Activated CD4-positive, alpha-beta memory T cell treated with anti-CD3 and anti-CD28 coated beads, Interleukin-2, amount 10 ng/mL, durations not matched to agents 7 days and 5 days (primary cell): ENCODE measurements at regions not wholly inside any gene's neighbourhood (a gene's known extent, or its start where the extent isn't known, plus 50 kb on each side); places are given as distances from the start of the nearest gene placed in this dataset.

Experiments used
- CTCF ChIA-PET: fragments of 350-600 bp; sonication (Branson Sonifier 250); formaldehyde crosslinking; loops from one replicate; lab custom pipeline; 2021; ENCODE audit warnings: antibody characterized with exemption, inconsistent platforms; lab: Charles Lee
- POLR2A ChIA-PET: fragments of 350-600 bp; sonication (Branson Sonifier 250); formaldehyde crosslinking; loops from one replicate; lab custom pipeline; 2021; ENCODE audit warnings: antibody characterized with exemption; lab: Charles Lee
- DNase-seq: peaks from one replicate; pipeline ENCODE4 v3.0.0-alpha.2; 2020
- H3K27ac Mint-ChIP-seq: one replicate; pipeline ENCODE4 v1.8.0; 2021; ENCODE audit warnings: mild to moderate bottlenecking, mixed read lengths
- H3K27me3 Mint-ChIP-seq: one replicate; pipeline ENCODE4 v1.8.0; 2021; ENCODE audit warnings: mixed read lengths
- H3K36me3 Mint-ChIP-seq: one replicate; pipeline ENCODE4 v1.8.0; 2021; ENCODE audit warnings: low read depth, mixed read lengths
- H3K4me1 Mint-ChIP-seq: one replicate; pipeline ENCODE4 v1.8.0; 2021; ENCODE audit warnings: mixed read lengths
- H3K4me3 Mint-ChIP-seq: one replicate; pipeline ENCODE4 v1.8.0; 2021; ENCODE audit warnings: mild to moderate bottlenecking, mixed read lengths
- H3K9me3 Mint-ChIP-seq: one replicate; pipeline ENCODE4 v1.8.0; 2021; ENCODE audit warnings: mixed read lengths

- DNase-seq: no peak
- Mint-ChIP-seq H3K27me3 (no peaks in the 10 kb centered on the region), H3K4me3 (no peak overlapping the region), H3K36me3 (no peaks in the 10 kb centered on the region), H3K9me3 (no peaks in the 10 kb centered on the region), H3K4me1 (no peaks in the 10 kb centered on the region), H3K27ac (no peak overlapping the region)
- ChIA-PET POLR2A (no interaction called here), CTCF (no interaction called here)
Measured at GRCh38 chr17:62189377-62189776, 124.3 kb upstream of the MED13 start.

DNA sequence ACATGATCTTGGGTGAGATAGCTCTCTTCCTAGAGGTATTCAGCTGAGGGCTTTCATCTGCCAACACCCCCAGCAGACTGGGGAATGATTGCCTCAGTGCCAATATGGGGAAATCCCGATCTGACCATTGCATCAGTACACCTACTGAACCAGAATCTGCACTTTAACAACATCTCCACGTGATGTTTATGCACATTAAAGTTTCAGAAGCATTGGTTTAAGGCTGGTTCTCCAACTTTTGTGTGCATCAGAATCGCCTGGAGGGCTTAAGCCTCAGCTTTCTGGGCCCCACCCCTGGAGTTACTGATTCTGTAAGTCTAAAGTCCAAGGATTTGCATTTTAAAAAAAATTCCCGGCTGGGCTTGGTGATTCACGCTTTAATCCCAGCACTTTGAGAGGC is 123.6 kb upstream of the MED13 start:
- Mint-ChIP-seq H3K36me3 (no peaks in the 10 kb centered on the region), H3K27me3 (no peaks in the 10 kb centered on the region), H3K9me3 (no peaks in the 10 kb centered on the region), H3K4me3 (no peak overlapping the region), H3K27ac (no peak overlapping the region), H3K4me1 (no peaks in the 10 kb centered on the region)
- ChIA-PET POLR2A (no interaction called here), CTCF (no interaction called here)
- no peak for DNase-seq

GRCh38 chr17:62187681-62188080 is 122.6 kb upstream of the MED13 start:
- CTCF ChIA-PET: no interaction called here
- H3K4me1 Mint-ChIP-seq: no peaks in the 10 kb centered on the region
- no peak for DNase-seq
- POLR2A ChIA-PET: no interaction called here
- H3K27me3 Mint-ChIP-seq: no peaks in the 10 kb centered on the region
- H3K36me3 Mint-ChIP-seq: no peaks in the 10 kb centered on the region
- H3K4me3 Mint-ChIP-seq: no peak overlapping the region
- H3K27ac Mint-ChIP-seq: no peak overlapping the region
- H3K9me3 Mint-ChIP-seq: no peaks in the 10 kb centered on the region

DNA sequence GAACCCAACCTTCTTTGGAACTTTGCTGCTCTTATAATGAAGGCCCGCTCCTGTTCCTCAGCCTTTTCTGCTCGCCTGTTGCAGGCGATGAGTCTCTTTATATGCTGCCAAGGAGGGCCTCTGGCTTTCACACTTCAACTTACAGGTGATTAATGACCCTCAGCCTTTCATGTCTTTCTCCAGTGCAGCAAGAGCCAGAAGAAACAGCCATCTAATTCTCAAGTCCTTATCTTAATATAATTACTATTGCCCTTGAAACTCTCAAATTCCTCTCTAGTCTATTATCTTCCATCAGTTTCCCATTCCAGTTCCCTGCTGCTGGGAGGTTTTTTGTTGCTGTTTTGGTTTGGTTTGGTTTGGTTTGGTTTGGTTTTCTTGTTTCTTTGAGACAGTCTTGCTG is 121.8 kb upstream of the MED13 start:
- Mint-ChIP-seq H3K9me3 (no peaks in the 10 kb centered on the region), H3K27me3 (no peaks in the 10 kb centered on the region), H3K36me3 (no peaks in the 10 kb centered on the region), H3K4me1 (no peaks in the 10 kb centered on the region), H3K27ac (no peak overlapping the region), H3K4me3 (no peak overlapping the region)
- CTCF ChIA-PET: no interaction called here
- POLR2A ChIA-PET: no interaction called here
- DNase-seq: no peak

GRCh38 chr17:62180772-62181171 is 115.7 kb upstream of the MED13 start:
- POLR2A ChIA-PET: no interaction called here
- Mint-ChIP-seq H3K36me3 (no peaks in the 10 kb centered on the region), H3K4me3 (no peak overlapping the region), H3K27me3 (no peaks in the 10 kb centered on the region), H3K4me1 (no peaks in the 10 kb centered on the region), H3K27ac (no peak overlapping the region), H3K9me3 (peaks cover 4% of the 10 kb centered on the region)
- CTCF ChIA-PET: no interaction called here
- no peak for DNase-seq

DNA sequence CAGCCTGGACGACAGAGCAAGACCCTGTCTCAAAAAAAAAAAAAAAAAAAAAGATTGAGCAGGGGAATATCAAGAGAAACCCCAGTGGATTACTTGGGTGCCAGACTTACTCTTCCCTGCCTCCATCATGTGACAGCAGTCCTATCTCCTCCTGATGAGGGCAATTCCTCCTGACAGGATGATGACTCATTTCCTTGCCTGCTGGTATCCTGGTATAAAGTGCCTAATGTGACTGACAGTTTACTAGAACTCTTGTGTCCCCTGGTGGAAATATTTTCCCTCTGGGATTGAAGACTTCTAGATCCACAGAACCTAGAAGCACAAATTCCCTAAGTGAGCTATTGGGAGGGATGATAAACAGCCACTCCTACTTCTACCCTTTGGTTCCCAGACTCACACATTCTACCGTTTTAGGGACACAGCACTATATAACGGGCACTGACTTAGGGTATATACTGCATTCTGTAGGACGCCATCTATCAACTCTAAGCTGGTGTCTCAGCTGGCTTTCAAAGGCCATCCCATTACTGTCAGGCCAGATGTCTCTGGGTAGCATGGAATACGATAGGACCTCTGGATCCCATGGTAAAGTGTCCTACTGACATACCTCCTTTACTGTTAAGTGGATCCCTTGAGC is 114.6 kb upstream of the MED13 start:
- CTCF ChIA-PET: no interaction called here
- Mint-ChIP-seq H3K36me3 (no peaks in the 10 kb centered on the region), H3K4me1 (no peaks in the 10 kb centered on the region), H3K9me3 (peaks cover 4% of the 10 kb centered on the region), H3K4me3 (no peak overlapping the region), H3K27me3 (no peaks in the 10 kb centered on the region), H3K27ac (no peak overlapping the region)
- DNase-seq: no peak
- POLR2A ChIA-PET: no interaction called here

DNA sequence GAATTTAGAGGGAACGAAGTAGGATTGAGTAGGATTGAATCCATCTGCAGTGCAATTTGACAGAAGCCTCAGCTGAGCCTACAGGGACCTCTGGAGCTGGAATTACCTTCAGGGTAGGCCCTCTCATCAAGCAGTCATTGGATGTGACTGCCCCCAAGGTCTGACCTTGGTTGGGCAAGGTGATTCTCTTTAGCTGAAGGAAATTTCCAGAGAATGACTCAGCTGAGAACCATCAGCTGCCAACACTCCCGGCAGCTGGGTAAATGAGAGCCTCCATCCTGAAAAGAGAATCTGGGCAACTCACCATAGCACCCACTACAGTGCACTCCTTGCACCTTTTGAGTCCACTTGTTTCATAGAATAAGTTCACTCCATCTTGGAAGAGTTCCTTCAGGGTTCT is 113.5 kb upstream of the MED13 start:
- Mint-ChIP-seq H3K27ac (no peak overlapping the region), H3K9me3 (peaks cover 4% of the 10 kb centered on the region), H3K4me1 (no peaks in the 10 kb centered on the region), H3K36me3 (no peaks in the 10 kb centered on the region), H3K4me3 (no peak overlapping the region), H3K27me3 (peaks cover 3% of the 10 kb centered on the region)
- POLR2A ChIA-PET: no interaction called here
- CTCF ChIA-PET: no interaction called here
- DNase-seq: no peak

DNA sequence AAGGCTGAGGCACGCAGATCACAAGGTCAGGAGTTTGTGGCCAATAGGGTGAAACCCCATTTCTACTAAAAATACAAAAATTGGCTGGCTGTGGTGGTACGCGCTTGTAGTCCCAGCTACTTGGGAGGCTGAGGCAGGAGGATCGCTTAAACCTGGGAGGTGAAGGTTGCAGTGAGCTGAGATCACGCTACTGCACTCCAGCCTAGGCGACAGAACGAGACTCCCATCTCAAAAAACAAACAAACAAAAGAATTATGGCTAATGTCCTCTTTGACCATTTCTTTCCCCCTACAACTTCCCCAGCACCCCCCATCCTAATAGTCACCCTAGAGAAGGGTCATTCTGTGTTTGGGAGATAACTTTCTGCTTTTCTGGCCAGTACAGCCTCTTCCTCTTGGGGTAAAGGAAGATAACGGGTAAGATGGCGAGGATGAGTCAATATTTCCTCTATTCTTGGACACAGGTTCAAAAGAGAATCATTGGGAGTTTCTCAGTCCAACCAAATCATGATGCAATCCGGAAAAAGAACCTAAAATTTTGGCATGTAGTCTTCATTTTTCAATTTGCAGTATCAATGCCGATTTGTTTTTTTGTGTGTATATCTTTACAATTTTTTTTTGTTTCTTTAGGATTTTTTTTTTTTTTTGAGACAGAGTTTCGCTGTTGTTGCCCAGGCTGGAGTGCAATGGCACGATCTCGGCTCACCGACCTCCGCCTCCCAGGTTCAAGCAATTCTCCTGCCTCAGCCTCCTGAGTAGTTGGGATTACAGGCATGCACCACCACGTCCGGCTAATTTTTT is 107.6 kb upstream of the MED13 start:
- Mint-ChIP-seq H3K27ac (no peak overlapping the region), H3K4me1 (no peaks in the 10 kb centered on the region), H3K27me3 (peaks cover 3% of the 10 kb centered on the region), H3K36me3 (no peaks in the 10 kb centered on the region), H3K4me3 (no peak overlapping the region), H3K9me3 (no peaks in the 10 kb centered on the region)
- ChIA-PET POLR2A (no interaction called here), CTCF (no interaction called here)
- no peak for DNase-seq

DNA sequence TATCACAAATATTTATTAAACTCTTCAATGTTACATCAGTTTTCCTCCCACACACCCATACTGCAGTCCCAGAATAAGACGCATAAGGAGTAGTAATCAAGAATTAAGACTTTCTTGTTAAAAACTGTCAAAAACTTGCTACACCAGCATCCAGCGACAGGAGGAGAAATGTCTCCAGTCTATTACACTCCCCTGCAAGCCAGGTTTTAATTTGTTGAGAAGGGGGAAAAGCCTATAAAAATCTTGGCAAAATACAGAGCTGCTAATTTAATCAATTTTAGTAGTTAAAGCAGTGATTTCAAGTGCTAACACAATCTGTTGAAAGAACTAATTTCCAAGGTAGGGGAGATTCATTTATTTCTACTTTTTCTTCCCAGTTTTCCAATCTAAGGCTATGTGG is 102.0 kb upstream of the MED13 start:
- CTCF ChIA-PET: no interaction called here
- no peak overlapping the region for H3K4me3 Mint-ChIP-seq

GRCh38 chr17:62164747-62165722 is 100.0 kb upstream of the MED13 start:
- Mint-ChIP-seq H3K27me3 (peaks cover 3% of the 10 kb centered on the region), H3K9me3 (no peaks in the 10 kb centered on the region), H3K36me3 (no peaks in the 10 kb centered on the region), H3K4me3 (no peak overlapping the region), H3K27ac (no peak overlapping the region), H3K4me1 (peaks cover 5% of the 10 kb centered on the region)
- POLR2A ChIA-PET: no interaction called here
- CTCF ChIA-PET: no interaction called here
- DNase-seq: no peak

More for the DNA sequence above, 102.0 kb upstream of the MED13 start:
- Mint-ChIP-seq H3K4me1 (peaks cover 5% of the 10 kb centered on the region), H3K27me3 (peaks cover 1% of the 10 kb centered on the region), H3K27ac (no peak overlapping the region), H3K36me3 (no peaks in the 10 kb centered on the region), H3K9me3 (no peaks in the 10 kb centered on the region)
- POLR2A ChIA-PET: no interaction called here
- DNase-seq: no peak

GRCh38 chr17:62163847-62164246 is 98.8 kb upstream of the MED13 start:
- Mint-ChIP-seq H3K4me1 (peaks cover 5% of the 10 kb centered on the region), H3K36me3 (no peaks in the 10 kb centered on the region), H3K4me3 (no peak overlapping the region), H3K9me3 (no peaks in the 10 kb centered on the region), H3K27me3 (peaks cover 5% of the 10 kb centered on the region), H3K27ac (no peak overlapping the region)
- POLR2A ChIA-PET: no interaction called here
- CTCF ChIA-PET: no interaction called here
- no peak for DNase-seq

- ChIA-PET CTCF (no interaction called here), POLR2A (no interaction called here)
- Mint-ChIP-seq H3K4me1 (peaks cover 5% of the 10 kb centered on the region), H3K36me3 (no peaks in the 10 kb centered on the region), H3K4me3 (no peak overlapping the region), H3K9me3 (no peaks in the 10 kb centered on the region), H3K27me3 (peaks cover 5% of the 10 kb centered on the region), H3K27ac (no peak overlapping the region)
- DNase-seq: no peak
Measured at GRCh38 chr17:62162898-62163297, 97.8 kb upstream of the MED13 start.

DNA sequence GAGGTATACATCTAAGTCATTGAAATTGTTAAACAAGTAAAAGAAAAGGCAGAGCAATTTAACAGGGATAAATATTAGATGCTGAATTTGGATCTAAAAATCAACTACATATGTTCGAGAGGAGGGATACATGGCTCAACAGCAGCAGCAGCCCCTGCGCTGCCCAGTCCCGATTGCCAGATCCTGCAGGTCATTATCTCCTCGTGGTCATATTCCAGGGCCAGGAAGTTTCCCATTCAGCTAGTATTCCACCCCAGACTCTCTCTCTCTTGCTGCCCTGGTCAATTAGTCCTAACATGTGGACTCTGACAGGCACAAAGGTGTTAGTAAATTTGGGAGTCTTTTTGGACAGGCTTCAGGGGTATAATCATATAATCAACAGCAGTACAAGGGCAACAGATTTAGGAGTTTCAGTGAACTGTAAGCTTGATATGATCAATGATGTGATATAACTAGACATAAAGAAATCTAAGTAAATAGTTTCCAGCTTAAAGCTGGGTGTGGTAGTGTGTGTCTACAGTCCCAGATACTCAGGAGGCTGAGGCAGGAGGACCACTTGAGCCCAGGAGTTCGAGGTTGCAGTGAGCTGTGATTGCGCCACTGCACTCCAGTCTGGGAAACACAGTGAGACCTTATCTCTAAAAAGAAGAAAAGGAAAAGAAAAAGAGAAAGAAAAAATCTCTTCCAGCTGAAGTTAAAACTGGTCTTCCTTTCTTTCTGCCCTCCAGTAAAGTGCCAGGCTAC is 96.5 kb upstream of the MED13 start:
- ChIA-PET CTCF (no interaction called here), POLR2A (no interaction called here)
- no peaks in the 10 kb centered on the region for H3K36me3 Mint-ChIP-seq
- no peaks in the 10 kb centered on the region for H3K9me3 Mint-ChIP-seq
- H3K27ac Mint-ChIP-seq: no peak overlapping the region
- peaks cover 5% of the 10 kb centered on the region for H3K27me3 Mint-ChIP-seq
- H3K4me3 Mint-ChIP-seq: no peak overlapping the region
- peaks cover 5% of the 10 kb centered on the region for H3K4me1 Mint-ChIP-seq
- DNase-seq: no peak
